PC-9 (cell line): ENCODE measurements at regions not wholly inside any gene's neighbourhood (a gene's known extent, or its start where the extent isn't known, plus 50 kb on each side); places are given as distances from the start of the nearest gene placed in this dataset.

Experiments used
- EZH2 ChIP-seq: fragments of 200-600 bp; sonication (generic); IDR thresholded peaks from 2 replicates; pipeline ENCODE4 v1.8.0; 2017; ENCODE audit warnings: antibody characterized with exemption, low read depth
- TF ChIP-seq, protein P1 (sequence below): fragments of 200-600 bp; sonication (generic); conservative IDR thresholded peaks from 2 replicates; pipeline ENCODE4 v1.6.1; 2017; ENCODE audit warnings: mixed run types, antibody characterized with exemption, mild to moderate bottlenecking, moderate library complexity

DNA sequence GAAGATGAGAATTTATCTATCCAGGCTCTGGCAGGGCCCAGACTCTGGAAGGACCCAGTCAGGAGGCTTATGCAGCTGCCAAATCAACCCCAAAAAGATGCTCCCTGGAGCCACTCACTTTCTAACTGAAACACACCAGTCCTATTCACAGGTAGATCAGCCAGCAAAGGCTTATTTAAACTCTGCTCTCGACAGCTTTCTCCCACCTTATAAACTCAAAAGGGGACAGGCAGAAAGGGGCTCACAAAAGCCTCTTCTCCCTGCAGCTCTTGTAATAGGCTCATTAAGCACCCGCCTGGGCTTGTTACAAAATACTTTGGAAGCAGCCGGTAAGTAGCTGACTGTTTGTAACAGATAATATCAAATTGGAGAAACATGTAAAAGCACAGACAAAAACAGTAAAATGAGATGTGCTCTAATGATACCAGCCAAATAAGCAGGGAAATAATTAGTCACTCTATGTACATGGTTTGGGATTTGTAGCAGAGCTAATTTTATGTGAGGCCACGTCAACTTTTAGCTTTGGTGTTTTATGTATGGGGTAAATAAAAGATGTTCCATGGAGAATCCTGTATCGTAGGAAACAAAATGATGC, 213.8 kb downstream of the NR2F2 start:
- TF ChIP-seq, protein P1, sequence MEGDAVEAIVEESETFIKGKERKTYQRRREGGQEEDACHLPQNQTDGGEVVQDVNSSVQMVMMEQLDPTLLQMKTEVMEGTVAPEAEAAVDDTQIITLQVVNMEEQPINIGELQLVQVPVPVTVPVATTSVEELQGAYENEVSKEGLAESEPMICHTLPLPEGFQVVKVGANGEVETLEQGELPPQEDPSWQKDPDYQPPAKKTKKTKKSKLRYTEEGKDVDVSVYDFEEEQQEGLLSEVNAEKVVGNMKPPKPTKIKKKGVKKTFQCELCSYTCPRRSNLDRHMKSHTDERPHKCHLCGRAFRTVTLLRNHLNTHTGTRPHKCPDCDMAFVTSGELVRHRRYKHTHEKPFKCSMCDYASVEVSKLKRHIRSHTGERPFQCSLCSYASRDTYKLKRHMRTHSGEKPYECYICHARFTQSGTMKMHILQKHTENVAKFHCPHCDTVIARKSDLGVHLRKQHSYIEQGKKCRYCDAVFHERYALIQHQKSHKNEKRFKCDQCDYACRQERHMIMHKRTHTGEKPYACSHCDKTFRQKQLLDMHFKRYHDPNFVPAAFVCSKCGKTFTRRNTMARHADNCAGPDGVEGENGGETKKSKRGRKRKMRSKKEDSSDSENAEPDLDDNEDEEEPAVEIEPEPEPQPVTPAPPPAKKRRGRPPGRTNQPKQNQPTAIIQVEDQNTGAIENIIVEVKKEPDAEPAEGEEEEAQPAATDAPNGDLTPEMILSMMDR: no peak
- no peak for TF ChIP-seq EZH2
